Cardiac muscle cell (in vitro differentiated cells and primary cell): ENCODE measurements at regions not wholly inside any gene's neighbourhood (a gene's known extent, or its start where the extent isn't known, plus 50 kb on each side); places are given as distances from the start of the nearest gene placed in this dataset.

Source experiments
- DNase-seq, 2 donors: peaks; one replicate each; pipeline versions ENCODE4 v3.0.0 to v3.0.0-alpha.2; 2010 to 2017; ENCODE audit warnings: low read depth in 1 of 2, low spot score in 1 of 2
- H3K27ac ChIP-seq: fragments of 200-600 bp; sonication (generic); 2 replicates; pipeline ENCODE4 v1.5.1; 2016
- H3K27me3 ChIP-seq: fragments of 200-600 bp; sonication (generic); 2 replicates; pipeline ENCODE4 v1.6.0; 2016; ENCODE audit warnings: control low read depth
- H3K36me3 ChIP-seq: fragments of 200-600 bp; sonication (generic); 2 replicates; pipeline ENCODE4 v1.5.1; 2016; ENCODE audit warnings: control low read depth
- H3K4me1 ChIP-seq: fragments of 200-600 bp; sonication (generic); 2 replicates; pipeline ENCODE4 v1.8.1; 2017; ENCODE audit warnings: low read depth, mild to moderate bottlenecking, mixed run types
- H3K4me3 ChIP-seq: fragments of 200-600 bp; sonication (generic); 2 replicates; pipeline ENCODE4 v1.5.1; 2016; ENCODE audit warnings: mild to moderate bottlenecking
- H3K9me3 ChIP-seq: fragments of 200-600 bp; sonication (generic); 2 replicates; pipeline ENCODE4 v1.5.1; 2017; ENCODE audit warnings: low read depth, mild to moderate bottlenecking, control low read depth
- CTCF ChIP-seq: IDR thresholded peaks from 2 replicates; pipeline ENCODE4 v1.5.1; 2012; ENCODE audit warnings: low read depth, mild to moderate bottlenecking, low read length

- Histone ChIP-seq H3K4me3 (no peak overlapping the region), H3K9me3 (no peaks in the 10 kb centered on the region), H3K27ac (no peak overlapping the region), H3K4me1 (no peaks in the 10 kb centered on the region), H3K27me3 (no peaks in the 10 kb centered on the region), H3K36me3 (no peaks in the 10 kb centered on the region)
- no peak for TF ChIP-seq CTCF
- no peak for DNase-seq
These were observed 214.7 kb upstream of the CADM2 start for GRCh38 chr3:84744130-84744529.

GRCh38 chr3:84755860-84756259 lies 202.9 kb upstream of the CADM2 start:
- TF ChIP-seq CTCF = no peak
- H3K4me3 ChIP-seq = no peak overlapping the region
- no peaks in the 10 kb centered on the region for H3K27me3 ChIP-seq
- no peaks in the 10 kb centered on the region for H3K9me3 ChIP-seq
- DNase-seq = no peak
- H3K4me1 ChIP-seq = no peaks in the 10 kb centered on the region
- no peaks in the 10 kb centered on the region for H3K36me3 ChIP-seq
- H3K27ac ChIP-seq = no peak overlapping the region

- no peaks in the 10 kb centered on the region for H3K36me3 ChIP-seq
- no peak overlapping the region for H3K27ac ChIP-seq
- H3K27me3 ChIP-seq = no peaks in the 10 kb centered on the region
- TF ChIP-seq CTCF = no peak
- H3K4me1 ChIP-seq = no peaks in the 10 kb centered on the region
- H3K9me3 ChIP-seq = no peaks in the 10 kb centered on the region
- DNase-seq = no peak
- no peak overlapping the region for H3K4me3 ChIP-seq
These were observed 199.4 kb upstream of the CADM2 start for GRCh38 chr3:84759361-84759760.

- no peak overlapping the region for H3K27ac ChIP-seq
- DNase-seq = no peak
- no peaks in the 10 kb centered on the region for H3K9me3 ChIP-seq
- H3K4me3 ChIP-seq = no peak overlapping the region
- H3K36me3 ChIP-seq = no peaks in the 10 kb centered on the region
- H3K27me3 ChIP-seq = no peaks in the 10 kb centered on the region
- TF ChIP-seq CTCF = no peak
- no peaks in the 10 kb centered on the region for H3K4me1 ChIP-seq
These were observed 185.9 kb upstream of the CADM2 start for GRCh38 chr3:84772841-84773240.

GRCh38 chr3:84783281-84783680 lies 175.5 kb upstream of the CADM2 start:
- Histone ChIP-seq H3K27ac (no peak overlapping the region), H3K27me3 (no peaks in the 10 kb centered on the region), H3K4me1 (no peaks in the 10 kb centered on the region), H3K4me3 (no peak overlapping the region), H3K9me3 (no peaks in the 10 kb centered on the region), H3K36me3 (no peaks in the 10 kb centered on the region)
- no peak for DNase-seq
- TF ChIP-seq CTCF = no peak

GRCh38 chr3:84789961-84790360 lies 168.8 kb upstream of the CADM2 start:
- DNase-seq = no peak
- TF ChIP-seq CTCF = no peak
- no peak overlapping the region for H3K4me3 ChIP-seq
- no peaks in the 10 kb centered on the region for H3K9me3 ChIP-seq
- H3K27ac ChIP-seq = no peak overlapping the region
- no peaks in the 10 kb centered on the region for H3K27me3 ChIP-seq
- H3K36me3 ChIP-seq = no peaks in the 10 kb centered on the region
- H3K4me1 ChIP-seq = no peaks in the 10 kb centered on the region
